Activated naive CD4-positive, alpha-beta T cell treated with anti-CD3 and anti-CD28 coated beads for 36 hours (primary cell): ENCODE measurements at regions not wholly inside any gene's neighbourhood (a gene's known extent, or its start where the extent isn't known, plus 50 kb on each side); places are given as distances from the start of the nearest gene placed in this dataset.

Source experiments
- CTCF ChIA-PET: fragments of 350-600 bp; sonication (Branson Sonifier 250); formaldehyde crosslinking; loops from one replicate; lab custom pipeline; 2021; ENCODE audit warnings: antibody characterized with exemption; lab: Charles Lee
- DNase-seq: peaks from one replicate; pipeline ENCODE4 v3.0.0-alpha.2; 2020
- H3K27ac Mint-ChIP-seq: one replicate; pipeline ENCODE4 v1.8.0; 2021; ENCODE audit warnings: mild to moderate bottlenecking, mixed read lengths
- H3K27me3 Mint-ChIP-seq: one replicate; pipeline ENCODE4 v1.8.0; 2021; ENCODE audit warnings: low read depth, mixed read lengths
- H3K36me3 Mint-ChIP-seq: one replicate; pipeline ENCODE4 v1.8.0; 2021; ENCODE audit warnings: low read depth, mixed read lengths
- H3K4me1 Mint-ChIP-seq: one replicate; pipeline ENCODE4 v1.8.0; 2021; ENCODE audit warnings: low read depth, mixed read lengths
- H3K4me3 Mint-ChIP-seq: one replicate; pipeline ENCODE4 v1.8.0; 2021; ENCODE audit warnings: mild to moderate bottlenecking, moderate library complexity, mixed read lengths
- H3K9me3 Mint-ChIP-seq: one replicate; pipeline ENCODE4 v1.8.0; 2021; ENCODE audit warnings: mixed read lengths
- intact Hi-C: fragments of 100-400 bp; cut with micrococcal nuclease; formaldehyde crosslinking; loops from one replicate; pipeline ENCODE4 v1.15.1; 2023

DNA sequence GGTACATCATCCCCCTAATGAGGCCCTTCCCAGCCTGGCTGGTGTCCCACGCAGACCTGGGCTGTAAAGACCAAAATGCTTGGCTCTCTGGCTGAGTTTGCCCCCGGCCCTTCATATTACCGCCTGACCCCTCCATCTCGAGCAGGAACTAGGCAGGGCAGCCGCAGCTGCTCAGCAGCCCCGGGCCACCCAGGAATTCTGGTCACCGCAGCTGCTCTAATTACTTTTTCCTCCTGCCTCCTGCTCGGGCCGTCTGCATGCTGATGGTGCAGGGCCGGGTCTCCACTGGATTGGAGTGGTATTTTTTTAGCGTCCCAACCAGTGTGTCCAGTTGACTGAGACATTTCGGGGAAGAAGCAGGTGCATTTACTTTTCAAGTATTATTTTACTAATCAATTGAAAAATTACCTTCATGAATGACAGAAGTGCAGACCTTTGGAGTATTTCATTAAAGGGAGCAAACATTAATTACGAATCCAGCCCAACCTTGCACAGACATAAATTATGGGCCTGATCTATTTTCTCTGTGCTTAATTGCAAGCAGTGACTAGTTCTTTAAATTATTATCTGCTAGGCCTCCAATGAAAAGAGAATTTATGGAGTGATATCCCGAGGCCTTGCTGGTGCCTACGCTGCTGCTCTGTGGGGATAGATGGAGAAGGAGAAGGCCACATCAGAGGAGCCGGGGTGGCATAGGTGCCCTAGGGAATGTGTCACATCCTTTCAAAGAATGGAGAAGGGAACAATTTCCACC, 176.2 kb downstream of the CYLD start:
- Mint-ChIP-seq H3K4me3 (no peak overlapping the region), H3K27ac (no peak overlapping the region), H3K27me3 (peaks cover 3% of the 10 kb centered on the region), H3K36me3 (no peaks in the 10 kb centered on the region), H3K4me1 (no peaks in the 10 kb centered on the region), H3K9me3 (no peaks in the 10 kb centered on the region)
- CTCF ChIA-PET: no interaction called here
- intact Hi-C loops: no loop called here
- DNase-seq: no peak

GRCh38 chr16:50916040-50916439, 174.2 kb downstream of the CYLD start:
- intact Hi-C loops: no loop called here
- H3K27me3 Mint-ChIP-seq: peaks cover 4% of the 10 kb centered on the region
- H3K27ac Mint-ChIP-seq: no peak overlapping the region
- CTCF ChIA-PET: no interaction called here
- H3K4me1 Mint-ChIP-seq: no peaks in the 10 kb centered on the region
- no peaks in the 10 kb centered on the region for H3K36me3 Mint-ChIP-seq
- DNase-seq: no peak
- no peak overlapping the region for H3K4me3 Mint-ChIP-seq
- H3K9me3 Mint-ChIP-seq: no peaks in the 10 kb centered on the region

DNA sequence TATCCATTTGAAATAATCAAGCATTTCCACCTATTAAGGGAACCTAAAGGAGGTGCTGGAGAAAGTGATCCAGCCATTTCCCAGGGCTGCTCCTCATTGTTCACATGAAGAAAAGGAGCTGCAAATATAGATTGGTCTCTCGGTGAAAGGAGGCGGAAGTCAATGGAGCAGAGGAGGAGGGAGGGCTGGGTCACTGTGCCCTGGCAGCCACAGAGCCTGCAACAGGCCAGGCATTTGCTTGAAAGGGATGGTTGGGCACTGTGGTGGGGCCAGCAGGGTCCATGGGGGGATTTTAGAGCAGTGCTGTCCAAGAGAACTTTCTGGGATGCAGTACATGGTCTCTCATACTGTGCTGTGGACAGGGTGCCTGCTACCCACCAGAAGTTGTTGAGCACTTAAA, 173.2 kb downstream of the CYLD start:
- intact Hi-C loops: no loop called here
- no peaks in the 10 kb centered on the region for H3K36me3 Mint-ChIP-seq
- H3K27ac Mint-ChIP-seq: no peak overlapping the region
- CTCF ChIA-PET: no interaction called here
- peaks cover 4% of the 10 kb centered on the region for H3K27me3 Mint-ChIP-seq
- no peak overlapping the region for H3K4me3 Mint-ChIP-seq
- no peak for DNase-seq
- H3K9me3 Mint-ChIP-seq: no peaks in the 10 kb centered on the region
- no peaks in the 10 kb centered on the region for H3K4me1 Mint-ChIP-seq

DNA sequence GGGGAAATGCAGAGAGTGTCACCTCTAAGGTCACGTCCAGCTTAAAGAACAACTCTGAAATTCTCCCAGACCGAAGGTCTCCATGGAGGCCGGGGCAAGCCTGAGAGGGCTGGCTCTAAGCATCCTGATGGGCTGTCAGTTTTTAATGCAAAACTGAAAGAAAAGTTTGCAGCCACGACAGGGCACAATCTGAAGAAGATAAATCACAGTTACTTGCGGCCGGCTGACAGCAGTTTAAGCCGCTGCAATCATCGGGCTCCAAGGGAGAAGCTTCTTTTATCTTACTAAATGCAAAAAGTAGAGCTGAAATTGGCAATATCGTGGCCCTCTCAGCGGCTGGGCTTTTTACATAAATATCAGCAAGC, 168.8 kb downstream of the CYLD start:
- Mint-ChIP-seq H3K36me3 (no peaks in the 10 kb centered on the region), H3K27ac (no peak overlapping the region), H3K4me1 (no peaks in the 10 kb centered on the region), H3K4me3 (no peak overlapping the region), H3K27me3 (peaks cover 4% of the 10 kb centered on the region), H3K9me3 (no peaks in the 10 kb centered on the region)
- no peak for DNase-seq
- intact Hi-C loops: no loop called here
- CTCF ChIA-PET: no interaction called here

GRCh38 chr16:50909831-50910735, 168.2 kb downstream of the CYLD start:
- Mint-ChIP-seq H3K9me3 (no peaks in the 10 kb centered on the region), H3K4me3 (no peak overlapping the region), H3K27ac (no peak overlapping the region), H3K36me3 (no peaks in the 10 kb centered on the region), H3K27me3 (peaks cover 4% of the 10 kb centered on the region), H3K4me1 (no peaks in the 10 kb centered on the region)
- CTCF ChIA-PET: no interaction called here
- intact Hi-C loops: no loop called here
- DNase-seq: no peak

DNA sequence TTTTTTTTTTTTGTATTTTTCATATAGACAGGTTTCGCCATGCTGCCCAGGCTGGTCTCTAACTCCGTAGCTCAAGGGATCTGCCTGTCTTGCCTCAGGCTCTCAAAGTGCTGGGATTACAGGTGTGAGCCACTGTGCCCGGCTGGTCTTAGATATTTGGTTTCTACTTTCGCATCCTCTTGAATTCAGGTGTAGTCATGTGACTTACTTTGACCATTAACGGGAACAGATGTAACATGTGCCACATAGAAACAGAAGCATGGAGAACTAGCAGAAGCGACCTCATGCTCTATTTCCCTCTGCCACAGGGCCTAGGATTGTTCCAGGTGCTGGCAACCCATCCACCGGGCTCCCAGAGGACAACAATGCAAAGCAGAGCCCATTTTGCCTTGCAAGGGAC, 166.6 kb downstream of the CYLD start:
- Mint-ChIP-seq H3K27me3 (peaks cover 4% of the 10 kb centered on the region), H3K27ac (no peak overlapping the region), H3K36me3 (no peaks in the 10 kb centered on the region), H3K4me1 (no peaks in the 10 kb centered on the region), H3K4me3 (no peak overlapping the region), H3K9me3 (no peaks in the 10 kb centered on the region)
- intact Hi-C loops: no loop called here
- no peak for DNase-seq
- CTCF ChIA-PET: interaction anchor here (0.6 kb wide), 1 partner anchor 1315 kb away, joined by 3 read pairs; no protein-coding TSS in a partner anchor

- DNase-seq: no peak
- Mint-ChIP-seq H3K36me3 (no peaks in the 10 kb centered on the region), H3K27me3 (no peaks in the 10 kb centered on the region), H3K4me1 (no peaks in the 10 kb centered on the region), H3K27ac (no peak overlapping the region), H3K4me3 (no peak overlapping the region), H3K9me3 (no peaks in the 10 kb centered on the region)
- intact Hi-C loops: no loop called here
- CTCF ChIA-PET: no interaction called here
Measured at GRCh38 chr16:50906454-50906853, 164.6 kb downstream of the CYLD start.

DNA sequence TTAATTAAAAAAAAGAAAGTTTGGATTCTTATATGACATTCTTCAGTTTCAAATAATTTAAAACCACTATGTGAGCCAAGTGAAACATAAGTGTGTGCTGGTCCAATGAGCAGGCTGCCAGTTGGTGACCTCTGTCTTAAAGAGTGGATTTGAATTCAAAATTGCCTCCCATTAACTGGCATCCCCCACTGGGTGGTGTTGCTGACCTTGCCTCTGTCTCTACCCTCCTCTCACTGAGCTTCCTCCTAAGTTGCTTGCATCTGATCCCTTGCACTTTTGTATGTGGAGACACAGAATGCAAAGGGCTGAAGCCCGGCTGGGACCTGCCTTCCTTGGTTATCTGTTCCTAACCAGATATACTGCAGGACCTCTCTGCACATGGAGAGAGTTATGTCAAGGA, 160.6 kb downstream of the CYLD start:
- intact Hi-C loops: no loop called here
- peaks cover 2% of the 10 kb centered on the region for H3K9me3 Mint-ChIP-seq
- DNase-seq: no peak
- CTCF ChIA-PET: no interaction called here
- no peak overlapping the region for H3K27ac Mint-ChIP-seq
- no peaks in the 10 kb centered on the region for H3K36me3 Mint-ChIP-seq
- H3K4me1 Mint-ChIP-seq: no peaks in the 10 kb centered on the region
- H3K4me3 Mint-ChIP-seq: no peak overlapping the region
- peaks cover 6% of the 10 kb centered on the region for H3K27me3 Mint-ChIP-seq

DNA sequence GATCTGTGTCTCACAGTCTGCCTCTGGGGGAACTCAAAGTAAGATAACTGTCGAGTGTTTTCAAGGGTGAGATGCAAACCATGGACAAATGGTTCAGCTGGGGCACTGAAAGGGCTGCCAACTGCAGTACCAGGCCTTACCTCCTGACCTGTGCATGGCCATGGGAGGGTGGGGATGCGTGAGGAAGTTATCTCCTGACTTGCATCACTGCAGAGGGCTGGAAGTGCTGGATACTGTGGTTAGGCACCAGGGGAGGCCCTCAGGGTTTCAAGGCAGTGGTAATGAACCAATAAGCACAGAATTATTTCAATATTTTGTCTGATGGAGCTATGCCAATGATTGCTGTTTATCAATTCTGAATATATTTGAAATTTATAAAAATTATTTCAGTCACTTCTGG, 159.2 kb downstream of the CYLD start:
- DNase-seq: no peak
- H3K9me3 Mint-ChIP-seq: peaks cover 9% of the 10 kb centered on the region
- CTCF ChIA-PET: no interaction called here
- no peak overlapping the region for H3K4me3 Mint-ChIP-seq
- intact Hi-C loops: no loop called here
- no peaks in the 10 kb centered on the region for H3K4me1 Mint-ChIP-seq
- no peaks in the 10 kb centered on the region for H3K36me3 Mint-ChIP-seq
- H3K27ac Mint-ChIP-seq: no peak overlapping the region
- H3K27me3 Mint-ChIP-seq: peaks cover 8% of the 10 kb centered on the region

DNA sequence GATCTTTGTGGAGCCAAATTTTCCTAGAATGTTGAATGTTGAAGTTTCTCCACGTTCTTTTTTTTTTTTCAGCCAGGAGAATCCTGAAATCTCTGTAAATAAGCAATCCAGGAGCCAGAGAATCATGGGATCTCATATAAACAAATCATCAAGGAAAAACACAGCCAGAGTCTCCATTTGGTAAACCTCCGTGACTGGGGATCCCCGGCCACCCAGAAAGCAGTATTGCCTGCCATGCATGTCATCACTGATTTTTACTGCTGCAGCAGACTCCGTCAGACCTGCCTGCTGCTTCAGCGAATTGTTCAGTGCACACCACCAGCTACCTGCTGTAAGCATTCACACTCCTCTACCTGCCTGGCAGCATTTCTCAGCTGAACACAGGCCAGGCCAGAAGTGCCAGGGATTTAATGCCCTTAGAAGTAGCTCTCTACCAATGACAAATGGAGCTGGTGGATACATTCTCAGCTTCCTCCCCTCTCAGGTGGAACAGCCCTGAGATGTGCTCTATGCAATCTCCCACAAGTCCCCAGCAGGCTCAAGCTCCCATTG, 158.6 kb downstream of the CYLD start:
- Mint-ChIP-seq H3K27me3 (peaks cover 8% of the 10 kb centered on the region), H3K4me3 (no peak overlapping the region), H3K9me3 (peaks cover 9% of the 10 kb centered on the region), H3K36me3 (no peaks in the 10 kb centered on the region), H3K27ac (no peak overlapping the region), H3K4me1 (no peaks in the 10 kb centered on the region)
- intact Hi-C loops: no loop called here
- CTCF ChIA-PET: no interaction called here
- no peak for DNase-seq

- intact Hi-C loops: no loop called here
- CTCF ChIA-PET: no interaction called here
- Mint-ChIP-seq H3K9me3 (peaks cover 9% of the 10 kb centered on the region), H3K4me3 (no peak overlapping the region), H3K36me3 (no peaks in the 10 kb centered on the region), H3K27ac (no peak overlapping the region), H3K27me3 (peaks cover 8% of the 10 kb centered on the region), H3K4me1 (no peaks in the 10 kb centered on the region)
- DNase-seq: no peak
Measured at GRCh38 chr16:50899951-50900350, 158.1 kb downstream of the CYLD start.

GRCh38 chr16:50889746-50890145, 147.9 kb downstream of the CYLD start:
- Mint-ChIP-seq H3K4me3 (no peak overlapping the region), H3K27me3 (peaks cover 14% of the 10 kb centered on the region), H3K36me3 (no peaks in the 10 kb centered on the region), H3K4me1 (no peaks in the 10 kb centered on the region), H3K9me3 (no peaks in the 10 kb centered on the region), H3K27ac (no peak overlapping the region)
- intact Hi-C loops: no loop called here
- no peak for DNase-seq
- CTCF ChIA-PET: no interaction called here

- H3K27ac Mint-ChIP-seq: no peak overlapping the region
- H3K27me3 Mint-ChIP-seq: peaks cover 16% of the 10 kb centered on the region
- no peaks in the 10 kb centered on the region for H3K4me1 Mint-ChIP-seq
- H3K36me3 Mint-ChIP-seq: no peaks in the 10 kb centered on the region
- intact Hi-C loops: no loop called here
- CTCF ChIA-PET: no interaction called here
- no peak overlapping the region for H3K4me3 Mint-ChIP-seq
- no peaks in the 10 kb centered on the region for H3K9me3 Mint-ChIP-seq
- no peak for DNase-seq
Measured at GRCh38 chr16:50889276-50889675, 147.4 kb downstream of the CYLD start.
